ENCODE measurements at regions not wholly inside any gene's neighbourhood (a gene's known extent, or its start where the extent isn't known, plus 50 kb on each side); places are given as distances from the start of the nearest gene placed in this dataset.

DNA sequence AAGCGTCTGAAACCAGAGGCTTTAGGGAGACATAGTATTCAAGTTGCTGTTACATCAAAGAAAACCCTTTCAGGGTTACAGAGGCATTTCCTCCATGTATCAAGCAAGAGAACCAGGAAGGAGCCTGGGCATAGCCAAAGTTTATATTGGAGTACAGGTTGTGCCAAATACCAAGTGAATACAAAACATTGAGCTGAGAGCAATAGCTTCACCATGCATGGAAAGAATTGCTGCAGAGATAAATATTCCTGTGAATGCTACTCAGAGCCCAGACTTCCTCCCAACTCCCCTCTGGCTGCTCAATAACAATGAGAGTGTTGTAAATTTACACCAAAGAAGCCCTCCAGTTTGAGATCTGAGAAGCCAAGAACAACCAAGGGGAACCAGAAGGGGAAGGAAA, 618.9 kb downstream of the DHX35 start:
- no peak overlapping the region for H3K27ac ChIP-seq (ENCODE audit: low read depth in 2 of 2, low read length in 2 of 2)
- H3K4me1 ChIP-seq (ENCODE audit: control insufficient read depth in 2 of 3, insufficient read depth in 2 of 3, low read depth in 1 of 3, low read length in 3 of 3) = no peaks in the 10 kb centered on the region
- no peaks in the 10 kb centered on the region for H3K36me3 ChIP-seq (ENCODE audit: control insufficient read depth in 2 of 3, insufficient read depth in 3 of 3, low read length in 3 of 3)
- peak in 1 of 5 donors; percentile 8 for DNase-seq
- H3K27me3 ChIP-seq (ENCODE audit: control insufficient read depth, insufficient read depth, low read length) = no peaks in the 10 kb centered on the region
- TF ChIP-seq, protein P1, sequence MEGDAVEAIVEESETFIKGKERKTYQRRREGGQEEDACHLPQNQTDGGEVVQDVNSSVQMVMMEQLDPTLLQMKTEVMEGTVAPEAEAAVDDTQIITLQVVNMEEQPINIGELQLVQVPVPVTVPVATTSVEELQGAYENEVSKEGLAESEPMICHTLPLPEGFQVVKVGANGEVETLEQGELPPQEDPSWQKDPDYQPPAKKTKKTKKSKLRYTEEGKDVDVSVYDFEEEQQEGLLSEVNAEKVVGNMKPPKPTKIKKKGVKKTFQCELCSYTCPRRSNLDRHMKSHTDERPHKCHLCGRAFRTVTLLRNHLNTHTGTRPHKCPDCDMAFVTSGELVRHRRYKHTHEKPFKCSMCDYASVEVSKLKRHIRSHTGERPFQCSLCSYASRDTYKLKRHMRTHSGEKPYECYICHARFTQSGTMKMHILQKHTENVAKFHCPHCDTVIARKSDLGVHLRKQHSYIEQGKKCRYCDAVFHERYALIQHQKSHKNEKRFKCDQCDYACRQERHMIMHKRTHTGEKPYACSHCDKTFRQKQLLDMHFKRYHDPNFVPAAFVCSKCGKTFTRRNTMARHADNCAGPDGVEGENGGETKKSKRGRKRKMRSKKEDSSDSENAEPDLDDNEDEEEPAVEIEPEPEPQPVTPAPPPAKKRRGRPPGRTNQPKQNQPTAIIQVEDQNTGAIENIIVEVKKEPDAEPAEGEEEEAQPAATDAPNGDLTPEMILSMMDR (IDR thresholded peaks at IDR 0.05; ENCODE audit: borderline replicate concordance, extremely low read depth, insufficient read depth) = no peak
- no peaks in the 10 kb centered on the region for H3K9me3 ChIP-seq (ENCODE audit: control insufficient read depth in 2 of 3, insufficient read depth in 1 of 3, low read length in 3 of 3)
- no peak overlapping the region for H3K4me3 ChIP-seq (ENCODE audit: low read length in 3 of 3)
- intact Hi-C loops (cut with DNase I) = no loop called here
- no peak for FAIRE-seq
- H3K9ac ChIP-seq (ENCODE audit: low read length in 3 of 3) = no peak overlapping the region

DNA sequence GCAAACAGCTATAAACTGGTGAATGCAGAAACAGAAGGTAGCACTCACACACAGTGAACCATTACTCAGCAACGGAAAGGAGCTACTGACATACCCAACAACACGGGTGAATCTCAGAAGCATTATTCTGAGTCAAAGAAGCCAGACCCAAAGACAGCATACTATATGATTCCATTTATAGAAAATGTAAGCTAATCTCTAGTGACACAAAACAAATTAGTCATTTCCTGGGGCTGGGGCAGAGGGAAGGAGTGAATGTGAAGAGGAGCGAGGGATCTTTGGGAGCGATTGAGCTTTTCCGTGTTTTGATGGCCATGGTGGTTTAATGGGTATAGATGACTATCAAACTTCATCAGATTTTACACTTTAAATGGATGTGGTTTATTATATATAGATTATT, 614.6 kb downstream of the DHX35 start:
- Histone ChIP-seq H3K36me3 (ENCODE audit: control insufficient read depth in 2 of 3, insufficient read depth in 3 of 3, low read length in 3 of 3) (no peaks in the 10 kb centered on the region), H3K4me3 (ENCODE audit: low read length in 3 of 3) (no peak overlapping the region), H3K9ac (ENCODE audit: low read length in 3 of 3) (no peak overlapping the region), H3K27me3 (ENCODE audit: control insufficient read depth, insufficient read depth, low read length) (no peaks in the 10 kb centered on the region), H3K4me1 (ENCODE audit: control insufficient read depth in 2 of 3, insufficient read depth in 2 of 3, low read depth in 1 of 3, low read length in 3 of 3) (no peaks in the 10 kb centered on the region), H3K27ac (ENCODE audit: low read depth in 2 of 2, low read length in 2 of 2) (no peak overlapping the region), H3K9me3 (ENCODE audit: control insufficient read depth in 2 of 3, insufficient read depth in 1 of 3, low read length in 3 of 3) (no peaks in the 10 kb centered on the region)
- TF ChIP-seq, protein P1 (IDR thresholded peaks at IDR 0.05; ENCODE audit: borderline replicate concordance, extremely low read depth, insufficient read depth) = no peak
- intact Hi-C loops (cut with DNase I) = no loop called here
- DNase-seq = no peak
- FAIRE-seq = no peak

DNA sequence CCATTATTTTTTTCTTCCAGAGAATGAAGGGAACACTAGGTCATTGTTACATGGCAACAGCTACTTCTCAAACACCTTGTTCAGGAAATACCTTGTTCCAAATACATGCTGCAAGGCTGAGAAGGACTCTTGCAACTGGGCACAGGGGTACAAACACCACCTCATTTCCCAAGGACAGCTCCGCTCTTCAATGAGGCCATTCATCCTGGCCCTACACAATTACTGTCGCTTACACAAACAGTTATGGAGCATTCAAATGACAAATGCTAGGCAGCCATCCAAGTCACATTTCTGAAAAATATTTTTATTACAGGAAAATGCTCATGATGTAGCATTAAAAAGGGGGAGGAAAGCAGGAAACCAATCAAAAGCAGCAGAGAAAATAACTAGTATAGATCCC, 611.9 kb downstream of the DHX35 start:
- intact Hi-C loops (cut with DNase I) = no loop called here
- no peak for FAIRE-seq
- Histone ChIP-seq H3K4me3 (ENCODE audit: low read length in 3 of 3) (no peak overlapping the region), H3K27ac (ENCODE audit: low read depth in 2 of 2, low read length in 2 of 2) (no peak overlapping the region), H3K4me1 (ENCODE audit: control insufficient read depth in 2 of 3, insufficient read depth in 2 of 3, low read depth in 1 of 3, low read length in 3 of 3) (no peaks in the 10 kb centered on the region), H3K9me3 (ENCODE audit: control insufficient read depth in 2 of 3, insufficient read depth in 1 of 3, low read length in 3 of 3) (no peaks in the 10 kb centered on the region), H3K9ac (ENCODE audit: low read length in 3 of 3) (no peak overlapping the region), H3K27me3 (ENCODE audit: control insufficient read depth, insufficient read depth, low read length) (no peaks in the 10 kb centered on the region), H3K36me3 (ENCODE audit: control insufficient read depth in 2 of 3, insufficient read depth in 3 of 3, low read length in 3 of 3) (no peaks in the 10 kb centered on the region)
- TF ChIP-seq, protein P1 (IDR thresholded peaks at IDR 0.05; ENCODE audit: borderline replicate concordance, extremely low read depth, insufficient read depth) = no peak
- peak in 1 of 5 donors; percentile 31 for DNase-seq

DNA sequence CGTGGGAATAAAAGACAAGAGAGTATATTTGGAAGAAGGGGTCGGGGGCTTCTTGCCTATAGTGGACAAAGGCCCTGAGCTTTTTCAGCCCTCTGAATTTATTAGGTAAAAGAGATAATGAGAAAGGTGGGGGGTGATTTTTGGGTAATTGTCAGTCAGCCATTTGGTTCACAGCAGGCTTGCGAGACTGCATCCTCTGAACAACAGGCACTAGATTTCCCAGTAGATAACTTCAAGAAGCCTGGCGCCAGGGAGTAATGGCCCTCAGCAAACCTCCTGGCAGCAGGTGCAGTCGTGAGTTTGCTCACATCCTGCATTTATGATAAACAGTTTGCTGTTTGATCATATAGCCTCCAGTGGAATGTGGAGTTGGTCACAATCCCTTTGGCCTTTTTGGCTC, 609.0 kb downstream of the DHX35 start:
- intact Hi-C loops (cut with DNase I) = no loop called here
- H3K36me3 ChIP-seq (ENCODE audit: control insufficient read depth in 2 of 3, insufficient read depth in 3 of 3, low read length in 3 of 3) = no peaks in the 10 kb centered on the region
- TF ChIP-seq, protein P1 (IDR thresholded peaks at IDR 0.05; ENCODE audit: borderline replicate concordance, extremely low read depth, insufficient read depth) = no peak
- no peak overlapping the region for H3K9ac ChIP-seq (ENCODE audit: low read length in 3 of 3)
- no peaks in the 10 kb centered on the region for H3K4me1 ChIP-seq (ENCODE audit: control insufficient read depth in 2 of 3, insufficient read depth in 2 of 3, low read depth in 1 of 3, low read length in 3 of 3)
- FAIRE-seq = no peak
- no peaks in the 10 kb centered on the region for H3K27me3 ChIP-seq (ENCODE audit: control insufficient read depth, insufficient read depth, low read length)
- no peak for DNase-seq
- H3K27ac ChIP-seq (ENCODE audit: low read depth in 2 of 2, low read length in 2 of 2) = no peak overlapping the region
- H3K4me3 ChIP-seq (ENCODE audit: low read length in 3 of 3) = no peak overlapping the region
- no peaks in the 10 kb centered on the region for H3K9me3 ChIP-seq (ENCODE audit: control insufficient read depth in 2 of 3, insufficient read depth in 1 of 3, low read length in 3 of 3)

All from kidney (tissue), 13 donors.